ENCODE measurements at regions not wholly inside any gene's neighbourhood (a gene's known extent, or its start where the extent isn't known, plus 50 kb on each side); places are given as distances from the start of the nearest gene placed in this dataset.

- H3K4me1 ChIP-seq (ENCODE audit: control insufficient read depth in 5 of 5, insufficient read depth in 5 of 5, low read length in 5 of 5): peaks cover 0 to 7% (median under 1%) of the 10 kb centered on the region in 5 donors
- no peak overlapping the region for H3K9ac ChIP-seq (ENCODE audit: insufficient read depth in 1 of 2, low read length in 2 of 2)
- WGBS, 2 donors: 70 to 71% methylated on average over 3 of the region's 3 CpGs
- no peaks in the 10 kb centered on the region for H3K9me3 ChIP-seq (ENCODE audit: control insufficient read depth in 4 of 4, insufficient read depth in 3 of 4, low read length in 3 of 4)
- no peak for TF ChIP-seq CTCF (IDR thresholded peaks at IDR 0.05; ENCODE audit: control extremely low read depth, extremely low read depth)
- no peak for ATAC-seq (ENCODE audit: insufficient read depth, low FRiP score)
- H3K4me3 ChIP-seq: no peak overlapping the region
- DNase-seq: no peak
- H3K36me3 ChIP-seq (ENCODE audit: control insufficient read depth in 4 of 4, insufficient read depth in 4 of 4, low read length in 4 of 4): no peaks in the 10 kb centered on the region
- H3K27ac ChIP-seq (ENCODE audit: low read depth in 1 of 2, low read length in 1 of 2): no peak overlapping the region
- no peaks in the 10 kb centered on the region for H3K27me3 ChIP-seq (ENCODE audit: control insufficient read depth in 3 of 3, insufficient read depth in 3 of 3, low read length in 2 of 3)
Measured at GRCh38 chr2:220451438-220451837, 824.0 kb downstream of the SLC4A3 start.

GRCh38 chr2:220452561-220452960, 825.1 kb downstream of the SLC4A3 start:
- Histone ChIP-seq H3K4me1 (ENCODE audit: control insufficient read depth in 5 of 5, insufficient read depth in 5 of 5, low read length in 5 of 5) (peaks cover 0 to 14% (median 7%) of the 10 kb centered on the region in 5 donors), H3K27me3 (ENCODE audit: control insufficient read depth in 3 of 3, insufficient read depth in 3 of 3, low read length in 2 of 3) (no peaks in the 10 kb centered on the region), H3K9ac (ENCODE audit: insufficient read depth in 1 of 2, low read length in 2 of 2) (no peak overlapping the region), H3K27ac (ENCODE audit: low read depth in 1 of 2, low read length in 1 of 2) (no peak overlapping the region), H3K4me3 (no peak overlapping the region), H3K9me3 (ENCODE audit: control insufficient read depth in 4 of 4, insufficient read depth in 3 of 4, low read length in 3 of 4) (no peaks in the 10 kb centered on the region), H3K36me3 (ENCODE audit: control insufficient read depth in 4 of 4, insufficient read depth in 4 of 4, low read length in 4 of 4) (no peaks in the 10 kb centered on the region)
- 85 to 93% methylated on average over 2 of the region's 2 CpGs for WGBS, 2 donors
- no peak for TF ChIP-seq CTCF (IDR thresholded peaks at IDR 0.05; ENCODE audit: control extremely low read depth, extremely low read depth)
- ATAC-seq (ENCODE audit: insufficient read depth, low FRiP score) (no peak), DNase-seq (peak in 1 of 3 donors; percentile 47)

GRCh38 chr2:220455351-220455990, 828.0 kb downstream of the SLC4A3 start:
- Histone ChIP-seq H3K27ac (ENCODE audit: low read depth in 1 of 2, low read length in 1 of 2) (no peak overlapping the region), H3K4me3 (no peak overlapping the region), H3K36me3 (ENCODE audit: control insufficient read depth in 4 of 4, insufficient read depth in 4 of 4, low read length in 4 of 4) (no peaks in the 10 kb centered on the region), H3K27me3 (ENCODE audit: control insufficient read depth in 3 of 3, insufficient read depth in 3 of 3, low read length in 2 of 3) (no peaks in the 10 kb centered on the region), H3K9me3 (ENCODE audit: control insufficient read depth in 4 of 4, insufficient read depth in 3 of 4, low read length in 3 of 4) (no peaks in the 10 kb centered on the region), H3K4me1 (ENCODE audit: control insufficient read depth in 5 of 5, insufficient read depth in 5 of 5, low read length in 5 of 5) (peaks cover 0 to 14% (median 7%) of the 10 kb centered on the region in 5 donors), H3K9ac (ENCODE audit: insufficient read depth in 1 of 2, low read length in 2 of 2) (no peak overlapping the region)
- peak in 2 of 3 donors; percentile 52 to 76 for DNase-seq
- 48 to 80% methylated on average over 3 of the region's 3 CpGs for WGBS, 2 donors
- no peak for TF ChIP-seq CTCF (IDR thresholded peaks at IDR 0.05; ENCODE audit: control extremely low read depth, extremely low read depth)
- no peak for ATAC-seq (ENCODE audit: insufficient read depth, low FRiP score)

- Histone ChIP-seq H3K27me3 (ENCODE audit: control insufficient read depth in 3 of 3, insufficient read depth in 3 of 3, low read length in 2 of 3) (no peaks in the 10 kb centered on the region), H3K36me3 (ENCODE audit: control insufficient read depth in 4 of 4, insufficient read depth in 4 of 4, low read length in 4 of 4) (no peaks in the 10 kb centered on the region), H3K27ac (ENCODE audit: low read depth in 1 of 2, low read length in 1 of 2) (no peak overlapping the region), H3K4me1 (ENCODE audit: control insufficient read depth in 5 of 5, insufficient read depth in 5 of 5, low read length in 5 of 5) (peaks cover 0 to 14% (median 7%) of the 10 kb centered on the region in 5 donors), H3K4me3 (no peak overlapping the region), H3K9me3 (ENCODE audit: control insufficient read depth in 4 of 4, insufficient read depth in 3 of 4, low read length in 3 of 4) (no peaks in the 10 kb centered on the region), H3K9ac (ENCODE audit: insufficient read depth in 1 of 2, low read length in 2 of 2) (no peak overlapping the region)
- TF ChIP-seq CTCF (IDR thresholded peaks at IDR 0.05; ENCODE audit: control extremely low read depth, extremely low read depth): no peak
- no peak for ATAC-seq (ENCODE audit: insufficient read depth, low FRiP score)
- no peak for DNase-seq
Measured at GRCh38 chr2:220458051-220458450, 830.6 kb downstream of the SLC4A3 start.

Data from lung (tissue), 11 donors.